ENCODE measurements at regions not wholly inside any gene's neighbourhood (a gene's known extent, or its start where the extent isn't known, plus 50 kb on each side); places are given as distances from the start of the nearest gene placed in this dataset.

- Histone ChIP-seq H3K9ac (ENCODE audit: low read length) (no peak overlapping the region), H2AFZ (ENCODE audit: insufficient read depth, low read depth, low read length, poor library complexity, severe bottlenecking) (no peak overlapping the region), H3K9me3 (ENCODE audit: control extremely low read depth in 1 of 3, control insufficient read depth in 2 of 3, insufficient read depth in 1 of 3, low read length in 2 of 3) (no peaks in the 10 kb centered on the region), H3K4me1 (ENCODE audit: control insufficient read depth in 2 of 2, insufficient read depth in 2 of 2, low read length in 2 of 2) (no peaks in the 10 kb centered on the region), H4K20me1 (ENCODE audit: control insufficient read depth, insufficient read depth, low read length, poor library complexity, severe bottlenecking) (no peaks in the 10 kb centered on the region), H3K4me2 (replicated peaks; ENCODE audit: low read depth, low read length, poor library complexity, severe bottlenecking) (no peak overlapping the region), H3K4me3 (ENCODE audit: control extremely low read depth in 1 of 5, extremely low read depth in 1 of 5, insufficient read depth in 1 of 5, low read depth in 2 of 5, low read length in 4 of 5) (no peak overlapping the region), H3K79me2 (ENCODE audit: control insufficient read depth, insufficient read depth, low read length) (no peaks in the 10 kb centered on the region), H3K27ac (ENCODE audit: low read length in 2 of 2) (no peak overlapping the region), H3K36me3 (replicated peaks in 1 of 2; ENCODE audit: control extremely low read depth in 1 of 2, control insufficient read depth in 1 of 2, extremely low read depth in 1 of 2, insufficient read depth in 2 of 2, low read length in 1 of 2) (no peaks in the 10 kb centered on the region), H3K27me3 (replicated peaks in 1 of 4; ENCODE audit: control extremely low read depth in 1 of 4, control insufficient read depth in 3 of 4, insufficient read depth in 4 of 4, low read length in 3 of 4) (no peaks in the 10 kb centered on the region)
- no peak for TF ChIP-seq CTCF (IDR thresholded peaks at IDR 0.05)
- TF ChIP-seq EZH2 (IDR thresholded peaks at IDR 0.05; ENCODE audit: borderline replicate concordance, insufficient read depth, low read depth, low read length, poor library complexity, severe bottlenecking): no peak
- CTCF ChIA-PET: interaction anchor here (1.0 kb wide), 1 partner anchor 48 kb away, joined by 3 read pairs; no protein-coding TSS in a partner anchor
- 100% methylated on average over 1 of the region's 3 CpGs for WGBS (ENCODE audit: insufficient coverage)
- Mint-ChIP-seq H3K27me3 (peaks cover 6% of the 10 kb centered on the region), H3K4me1 (no peaks in the 10 kb centered on the region), H3K9me3 (ENCODE audit: insufficient read depth) (peaks cover 2% of the 10 kb centered on the region), H3K4me3 (no peak overlapping the region), H3K27ac (no peak overlapping the region)
- intact Hi-C loops (cut with micrococcal nuclease): no loop called here
- POLR2A ChIA-PET: no interaction called here
- no peak for DNase-seq
- ATAC-seq (ENCODE audit: low read depth): no peak
Measured at GRCh38 chr4:123516576-123516975, 120.0 kb downstream of the SPRY1 start.

GRCh38 chr4:123517176-123517575 lies 120.6 kb downstream of the SPRY1 start:
- peaks cover 2% of the 10 kb centered on the region for H3K9me3 Mint-ChIP-seq (ENCODE audit: insufficient read depth)
- POLR2A ChIA-PET: no interaction called here

More at GRCh38 chr4:123517176-123517575, 120.6 kb downstream of the SPRY1 start:
- H4K20me1 ChIP-seq (ENCODE audit: control insufficient read depth, insufficient read depth, low read length, poor library complexity, severe bottlenecking): no peaks in the 10 kb centered on the region
- intact Hi-C loops (cut with micrococcal nuclease): no loop called here
- DNase-seq: no peak
- no peaks in the 10 kb centered on the region for H3K36me3 ChIP-seq (replicated peaks in 1 of 2; ENCODE audit: control extremely low read depth in 1 of 2, control insufficient read depth in 1 of 2, extremely low read depth in 1 of 2, insufficient read depth in 2 of 2, low read length in 1 of 2)
- H2AFZ ChIP-seq (ENCODE audit: insufficient read depth, low read depth, low read length, poor library complexity, severe bottlenecking): no peak overlapping the region
- Mint-ChIP-seq H3K27me3 (peaks cover 6% of the 10 kb centered on the region), H3K27ac (no peak overlapping the region), H3K4me1 (no peaks in the 10 kb centered on the region), H3K4me3 (no peak overlapping the region)
- no peaks in the 10 kb centered on the region for H3K27me3 ChIP-seq (replicated peaks in 1 of 4; ENCODE audit: control extremely low read depth in 1 of 4, control insufficient read depth in 3 of 4, insufficient read depth in 4 of 4, low read length in 3 of 4)
- ATAC-seq (ENCODE audit: low read depth): no peak
- WGBS (ENCODE audit: insufficient coverage): no CpG with 5 or more reads among the region's 3 CpGs
- no peak overlapping the region for H3K4me2 ChIP-seq (replicated peaks; ENCODE audit: low read depth, low read length, poor library complexity, severe bottlenecking)
- H3K9ac ChIP-seq (ENCODE audit: low read length): no peak overlapping the region
- TF ChIP-seq CTCF (IDR thresholded peaks at IDR 0.05) (no peak), EZH2 (IDR thresholded peaks at IDR 0.05; ENCODE audit: borderline replicate concordance, insufficient read depth, low read depth, low read length, poor library complexity, severe bottlenecking) (no peak)
- no peaks in the 10 kb centered on the region for H3K4me1 ChIP-seq (ENCODE audit: control insufficient read depth in 2 of 2, insufficient read depth in 2 of 2, low read length in 2 of 2)
- H3K9me3 ChIP-seq (ENCODE audit: control extremely low read depth in 1 of 3, control insufficient read depth in 2 of 3, insufficient read depth in 1 of 3, low read length in 2 of 3): no peaks in the 10 kb centered on the region
- CTCF ChIA-PET: interaction anchor here (0.7 kb wide), 1 partner anchor 96 kb away, joined by 3 read pairs; no protein-coding TSS in a partner anchor
- H3K27ac ChIP-seq (ENCODE audit: low read length in 2 of 2): no peak overlapping the region
- H3K79me2 ChIP-seq (ENCODE audit: control insufficient read depth, insufficient read depth, low read length): no peaks in the 10 kb centered on the region
- H3K4me3 ChIP-seq (ENCODE audit: control extremely low read depth in 1 of 5, extremely low read depth in 1 of 5, insufficient read depth in 1 of 5, low read depth in 2 of 5, low read length in 4 of 5): no peak overlapping the region

Data from B cell (primary cell).